Keratinocyte (primary cell): ENCODE measurements at regions not wholly inside any gene's neighbourhood (a gene's known extent, or its start where the extent isn't known, plus 50 kb on each side); places are given as distances from the start of the nearest gene placed in this dataset.

ENCODE experiments used
- DNase-seq: peaks from one replicate; pipeline ENCODE4 v3.0.0-alpha.2; 2011; ENCODE audit warnings: low read depth, missing footprints, low spot score
- FAIRE-seq: peaks from 2 replicates; lab custom pipeline; 2011; peaks lifted over from hg19 to GRCh38; lab: Jason Lieb, UNC
- H2AFZ ChIP-seq: 2 replicates; pipeline ENCODE4 v1.6.0; 2012; ENCODE audit warnings: low read length, control low read depth, inconsistent platforms; ENCODE audit not compliant: control insufficient read depth
- H3K27ac ChIP-seq: 2 replicates; pipeline ENCODE4 v1.5.1; 2011; ENCODE audit warnings: low read length; ENCODE audit not compliant: control insufficient read depth, insufficient read depth
- H3K27me3 ChIP-seq: 3 replicates; pipeline ENCODE4 v1.6.0; 2011; ENCODE audit warnings: low read length; ENCODE audit not compliant: control insufficient read depth, insufficient read depth; ENCODE audit errors: extremely low read depth
- H3K36me3 ChIP-seq, 2 experiments: 2 replicates in 1 of 2; 3 replicates in 1 of 2; pipeline ENCODE4 v1.5.1; 2011; ENCODE audit warnings: low read length in 2 of 2, mild to moderate bottlenecking in 1 of 2; ENCODE audit not compliant: control insufficient read depth in 2 of 2, insufficient read depth in 2 of 2; ENCODE audit errors: extremely low read depth in 1 of 2
- H3K4me1 ChIP-seq: 3 replicates; pipeline ENCODE4 v1.5.1; 2011; ENCODE audit warnings: low read length; ENCODE audit not compliant: control insufficient read depth, insufficient read depth; ENCODE audit errors: extremely low read depth
- H3K4me2 ChIP-seq: 3 replicates; pipeline ENCODE4 v1.6.0; 2011; ENCODE audit warnings: low read depth, low read length; ENCODE audit not compliant: control insufficient read depth, insufficient read depth; ENCODE audit errors: extremely low read depth
- H3K4me3 ChIP-seq, 3 experiments: fragments of 200-600 bp in 1 of 3; sonication (generic) in 1 of 3; 2 replicates in 2 of 3; 3 replicates in 1 of 3; pipeline ENCODE4 v1.5.1; 2011 to 2016; ENCODE audit warnings: low read length in 3 of 3, mild to moderate bottlenecking in 3 of 3, control low read depth in 2 of 3, inconsistent platforms in 1 of 3, low read depth in 1 of 3, mixed read lengths in 1 of 3, mixed run types in 1 of 3, moderate library complexity in 1 of 3; ENCODE audit not compliant: control insufficient read depth in 2 of 3, insufficient read depth in 2 of 3; ENCODE audit errors: extremely low read depth in 1 of 3
- H3K79me2 ChIP-seq: 2 replicates; pipeline ENCODE4 v1.6.0; 2012; ENCODE audit warnings: low read length; ENCODE audit not compliant: control insufficient read depth, insufficient read depth
- H3K9ac ChIP-seq: 3 replicates; pipeline ENCODE4 v1.6.0; 2011; ENCODE audit warnings: low read length; ENCODE audit not compliant: control insufficient read depth, insufficient read depth; ENCODE audit errors: extremely low read depth
- H3K9me1 ChIP-seq: 3 replicates; pipeline ENCODE4 v1.6.0; 2011; ENCODE audit warnings: low read length; ENCODE audit not compliant: control insufficient read depth, insufficient read depth; ENCODE audit errors: extremely low read depth
- H3K9me3 ChIP-seq: 2 replicates; pipeline ENCODE4 v1.5.1; 2012; ENCODE audit warnings: low read depth, low read length; ENCODE audit not compliant: control insufficient read depth
- H4K20me1 ChIP-seq: 3 replicates; pipeline ENCODE4 v1.6.0; 2011; ENCODE audit warnings: low read length; ENCODE audit not compliant: control insufficient read depth, insufficient read depth; ENCODE audit errors: extremely low read depth
- CTCF ChIP-seq, 3 experiments: IDR thresholded peaks in 1 of 3; conservative IDR thresholded peaks in 1 of 3; optimal IDR thresholded peaks in 1 of 3; 2 replicates in 2 of 3; 3 replicates in 1 of 3; pipeline versions ENCODE3 to v1.5.1; 2011; ENCODE audit warnings: low read length in 3 of 3, mild to moderate bottlenecking in 3 of 3, moderate library complexity in 2 of 3, control low read depth in 1 of 3, inconsistent platforms in 1 of 3; ENCODE audit not compliant: insufficient read depth in 2 of 3; ENCODE audit errors: extremely low read depth in 1 of 3
- EZH2 ChIP-seq: IDR thresholded peaks from one replicate; pipeline ENCODE4 v1.6.1; 2012; ENCODE audit warnings: inconsistent platforms, mild to moderate bottlenecking, low read length, moderate library complexity
- dilution Hi-C: fragments of 300-500 bp; cut with MboI; formaldehyde crosslinking; loops from one replicate; pipeline ENCODE4 v1.7.0; 2020; ENCODE audit warnings: low sequenced_read_pairs; ENCODE audit not compliant: extremely low pct_ligation_motif_present

- Histone ChIP-seq H4K20me1 (no peaks in the 10 kb centered on the region), H3K36me3 (no peaks in the 10 kb centered on the region), H3K9me1 (no peaks in the 10 kb centered on the region), H3K79me2 (no peaks in the 10 kb centered on the region), H3K27ac (no peak overlapping the region), H3K9me3 (no peaks in the 10 kb centered on the region), H2AFZ (no peak overlapping the region), H3K9ac (no peak overlapping the region), H3K4me3 (no peak overlapping the region), H3K4me1 (no peaks in the 10 kb centered on the region), H3K27me3 (peaks cover 3% of the 10 kb centered on the region), H3K4me2 (no peak overlapping the region)
- dilution Hi-C loops, result no loop called here
- TF ChIP-seq CTCF (optimal IDR thresholded peaks at IDR 0.05 in 1 of 3, IDR thresholded peaks at IDR 0.05 in 1 of 3, conservative IDR thresholded peaks at IDR 0.05 in 1 of 3; ENCODE audit: extremely low read depth in 1 of 3, insufficient read depth in 2 of 3, low read length in 3 of 3), result no peak
- TF ChIP-seq EZH2, result no peak
- DNase-seq, result no peak
- no peak for FAIRE-seq
These were observed 150.1 kb downstream of the TPRA1 start for GRCh38 chr3:127440384-127440783.

DNA sequence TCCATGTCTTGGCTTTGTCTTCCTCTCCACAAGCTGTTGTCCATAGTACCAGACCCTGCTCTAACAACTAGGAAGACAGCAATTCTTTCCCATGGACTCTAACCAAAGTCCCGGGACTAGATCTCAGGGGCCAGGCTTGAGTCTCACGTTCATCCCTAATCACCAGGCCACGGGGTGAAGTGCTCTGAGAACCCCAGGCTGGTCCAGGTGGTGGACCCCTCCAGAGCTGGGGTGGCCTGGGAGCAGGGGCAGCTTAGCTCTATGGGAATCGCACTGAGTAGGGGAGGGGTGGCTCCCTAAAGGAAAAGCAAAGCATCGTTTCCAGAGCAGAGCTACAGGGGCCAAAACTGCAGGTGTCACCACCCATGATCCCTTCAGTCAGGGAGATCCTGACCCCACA is 150.9 kb downstream of the TPRA1 start:
- H3K4me1 ChIP-seq, result no peaks in the 10 kb centered on the region
- no peak overlapping the region for H3K4me2 ChIP-seq
- DNase-seq (no peak), FAIRE-seq (no peak)
- no peak overlapping the region for H3K9ac ChIP-seq
- peaks cover 3% of the 10 kb centered on the region for H3K27me3 ChIP-seq
- dilution Hi-C loops, result no loop called here
- H3K36me3 ChIP-seq, result no peaks in the 10 kb centered on the region
- H3K9me1 ChIP-seq, result no peaks in the 10 kb centered on the region
- H3K4me3 ChIP-seq, result no peak overlapping the region
- no peaks in the 10 kb centered on the region for H3K9me3 ChIP-seq
- no peaks in the 10 kb centered on the region for H4K20me1 ChIP-seq
- H3K79me2 ChIP-seq, result no peaks in the 10 kb centered on the region
- TF ChIP-seq EZH2, result no peak
- no peak for TF ChIP-seq CTCF (optimal IDR thresholded peaks at IDR 0.05 in 1 of 3, IDR thresholded peaks at IDR 0.05 in 1 of 3, conservative IDR thresholded peaks at IDR 0.05 in 1 of 3; ENCODE audit: extremely low read depth in 1 of 3, insufficient read depth in 2 of 3, low read length in 3 of 3)
- no peak overlapping the region for H3K27ac ChIP-seq
- no peak overlapping the region for H2AFZ ChIP-seq
